Colonic mucosa (tissue), 4 donors: ENCODE measurements at regions not wholly inside any gene's neighbourhood (a gene's known extent, or its start where the extent isn't known, plus 50 kb on each side); places are given as distances from the start of the nearest gene placed in this dataset.

Experiments used
- DNase-seq: peaks from one replicate; pipeline ENCODE4 v3.0.0-alpha.2; 2020
- H3K27ac ChIP-seq: fragments of 200-600 bp; one replicate; pipeline ENCODE4 v1.8.0; 2021
- H3K27me3 ChIP-seq: fragments of 200-600 bp; one replicate; pipeline ENCODE4 v1.8.0; 2021
- H3K36me3 ChIP-seq: fragments of 200-600 bp; one replicate; pipeline ENCODE4 v1.8.0; 2021
- H3K4me1 ChIP-seq: fragments of 200-600 bp; one replicate; pipeline ENCODE4 v1.8.0; 2021; ENCODE audit warnings: mild to moderate bottlenecking
- H3K4me3 ChIP-seq: fragments of 200-600 bp; one replicate; pipeline ENCODE4 v1.8.0; 2021
- H3K9ac ChIP-seq, 2 donors: one replicate each; pipeline ENCODE4 v1.7.0; 2013; ENCODE audit warnings: control low read depth in 2 of 2, low read depth in 2 of 2, low read length in 2 of 2
- H3K9me3 ChIP-seq: fragments of 200-600 bp; one replicate; pipeline ENCODE4 v1.8.0; 2021
- intact Hi-C: fragments of 100-400 bp; cut with DNase I; formaldehyde crosslinking; loops from one replicate; pipeline ENCODE4 v1.14.1; 2022
- TF ChIP-seq, protein P1 (sequence below): fragments of 200-600 bp; IDR thresholded peaks from one replicate; pipeline ENCODE4 v1.8.0; 2022; ENCODE audit warnings: antibody characterized with exemption, mild to moderate bottlenecking
- donor health status: healthy.
- donor health status: DM: no; HTN: no; CAD: no.
- donor health status: DM: no; HTN: no; CAD: no.

- intact Hi-C loops: no loop called here
- no peaks in the 10 kb centered on the region for H3K27me3 ChIP-seq
- DNase-seq: no peak
- H3K9ac ChIP-seq: no peak overlapping the region
- no peak overlapping the region for H3K27ac ChIP-seq
- TF ChIP-seq, protein P1, sequence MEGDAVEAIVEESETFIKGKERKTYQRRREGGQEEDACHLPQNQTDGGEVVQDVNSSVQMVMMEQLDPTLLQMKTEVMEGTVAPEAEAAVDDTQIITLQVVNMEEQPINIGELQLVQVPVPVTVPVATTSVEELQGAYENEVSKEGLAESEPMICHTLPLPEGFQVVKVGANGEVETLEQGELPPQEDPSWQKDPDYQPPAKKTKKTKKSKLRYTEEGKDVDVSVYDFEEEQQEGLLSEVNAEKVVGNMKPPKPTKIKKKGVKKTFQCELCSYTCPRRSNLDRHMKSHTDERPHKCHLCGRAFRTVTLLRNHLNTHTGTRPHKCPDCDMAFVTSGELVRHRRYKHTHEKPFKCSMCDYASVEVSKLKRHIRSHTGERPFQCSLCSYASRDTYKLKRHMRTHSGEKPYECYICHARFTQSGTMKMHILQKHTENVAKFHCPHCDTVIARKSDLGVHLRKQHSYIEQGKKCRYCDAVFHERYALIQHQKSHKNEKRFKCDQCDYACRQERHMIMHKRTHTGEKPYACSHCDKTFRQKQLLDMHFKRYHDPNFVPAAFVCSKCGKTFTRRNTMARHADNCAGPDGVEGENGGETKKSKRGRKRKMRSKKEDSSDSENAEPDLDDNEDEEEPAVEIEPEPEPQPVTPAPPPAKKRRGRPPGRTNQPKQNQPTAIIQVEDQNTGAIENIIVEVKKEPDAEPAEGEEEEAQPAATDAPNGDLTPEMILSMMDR: no peak
- H3K4me3 ChIP-seq: no peak overlapping the region
- H3K9me3 ChIP-seq: no peaks in the 10 kb centered on the region
- no peaks in the 10 kb centered on the region for H3K4me1 ChIP-seq
- no peaks in the 10 kb centered on the region for H3K36me3 ChIP-seq
These were observed 131.0 kb downstream of the NCOR2 start for GRCh38 chr12:124436366-124436765.

GRCh38 chr12:124435806-124436345 is 131.5 kb downstream of the NCOR2 start:
- DNase-seq: no peak
- no peaks in the 10 kb centered on the region for H3K36me3 ChIP-seq
- intact Hi-C loops: no loop called here
- no peaks in the 10 kb centered on the region for H3K9me3 ChIP-seq
- no peak overlapping the region for H3K4me3 ChIP-seq
- TF ChIP-seq, protein P1: no peak
- no peaks in the 10 kb centered on the region for H3K4me1 ChIP-seq
- no peak overlapping the region for H3K9ac ChIP-seq
- H3K27ac ChIP-seq: no peak overlapping the region
- no peaks in the 10 kb centered on the region for H3K27me3 ChIP-seq

DNA sequence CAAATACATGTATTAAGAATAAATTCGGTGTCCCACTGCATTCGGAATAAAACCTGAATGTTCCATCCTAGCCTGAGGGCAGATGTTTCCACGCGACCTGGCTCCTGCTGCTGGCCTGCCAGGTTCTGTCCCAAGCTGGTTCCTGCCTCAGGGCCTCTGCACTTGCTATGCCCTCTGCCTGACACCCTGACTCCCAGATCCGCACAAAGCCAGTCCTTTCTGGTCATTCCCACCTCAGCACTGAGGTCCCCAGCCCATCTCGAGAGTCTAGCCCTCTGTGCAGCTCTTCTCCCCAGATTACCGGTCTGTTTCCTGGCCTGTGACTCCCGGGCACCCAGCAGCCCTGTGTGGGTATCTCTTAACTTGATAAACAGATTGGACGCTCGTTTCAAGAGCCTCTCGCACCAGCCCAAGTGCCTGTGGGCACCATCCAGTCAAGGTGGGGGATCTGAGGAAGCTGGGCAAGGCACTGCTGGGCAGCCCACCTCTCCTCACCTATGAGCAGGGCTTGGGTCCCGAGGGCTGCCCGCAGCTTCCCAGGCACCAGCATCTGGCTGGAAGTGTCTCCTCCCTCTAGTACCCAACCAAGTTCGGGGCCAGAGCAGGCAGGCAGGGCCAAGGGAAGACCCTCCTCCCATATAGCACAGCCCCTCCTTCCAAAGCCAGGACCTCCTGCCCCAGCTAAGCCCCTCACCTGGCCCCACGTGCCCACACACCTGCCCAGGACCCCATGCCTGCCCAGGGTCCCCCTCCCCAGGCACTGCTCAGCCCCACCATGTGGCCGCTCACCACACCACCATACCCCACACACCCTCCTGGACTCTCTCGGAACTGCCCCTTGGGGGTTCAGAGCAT is 132.2 kb downstream of the NCOR2 start:
- Histone ChIP-seq H3K36me3 (no peaks in the 10 kb centered on the region), H3K4me3 (no peak overlapping the region), H3K27ac (no peak overlapping the region), H3K4me1 (no peaks in the 10 kb centered on the region), H3K9ac (no peak overlapping the region), H3K9me3 (no peaks in the 10 kb centered on the region), H3K27me3 (no peaks in the 10 kb centered on the region)
- intact Hi-C loops: no loop called here
- DNase-seq: no peak
- TF ChIP-seq, protein P1: no peak

GRCh38 chr12:124434354-124434753 is 133.1 kb downstream of the NCOR2 start:
- Histone ChIP-seq H3K9me3 (no peaks in the 10 kb centered on the region), H3K36me3 (no peaks in the 10 kb centered on the region), H3K27ac (no peak overlapping the region), H3K4me3 (no peak overlapping the region), H3K4me1 (no peaks in the 10 kb centered on the region), H3K9ac (no peak overlapping the region), H3K27me3 (no peaks in the 10 kb centered on the region)
- TF ChIP-seq, protein P1: no peak
- intact Hi-C loops: no loop called here
- no peak for DNase-seq

DNA sequence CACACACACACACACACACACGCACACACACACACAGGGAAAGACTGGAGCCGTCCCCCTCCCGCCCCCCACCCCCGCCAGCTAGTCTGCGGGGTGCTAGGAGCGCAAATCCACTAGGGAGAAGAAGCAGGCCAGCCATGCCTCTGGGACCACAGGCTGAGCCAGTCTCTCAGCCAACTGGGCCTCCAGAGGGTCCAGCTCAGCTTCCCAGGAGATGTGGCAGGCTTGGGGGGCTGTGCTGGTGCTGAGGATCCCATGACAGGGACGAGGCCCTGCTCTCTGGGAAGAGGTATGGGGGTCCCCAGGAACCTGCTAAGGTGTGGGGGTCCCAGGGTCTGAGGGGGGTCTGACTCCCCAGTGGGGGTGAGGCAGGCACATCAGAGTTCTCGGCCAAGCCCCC is 133.5 kb downstream of the NCOR2 start:
- Histone ChIP-seq H3K9ac (no peak overlapping the region), H3K9me3 (no peaks in the 10 kb centered on the region), H3K27me3 (no peaks in the 10 kb centered on the region), H3K4me3 (no peak overlapping the region), H3K27ac (no peak overlapping the region), H3K36me3 (no peaks in the 10 kb centered on the region), H3K4me1 (no peaks in the 10 kb centered on the region)
- intact Hi-C loops: no loop called here
- no peak for DNase-seq
- TF ChIP-seq, protein P1: no peak
